Hematopoietic multipotent progenitor cell (in vitro differentiated cells): ENCODE measurements at regions not wholly inside any gene's neighbourhood (a gene's known extent, or its start where the extent isn't known, plus 50 kb on each side); places are given as distances from the start of the nearest gene placed in this dataset.
"Not testable (repeated sequence)": the region's sequence is repeated elsewhere in the genome, so short reads cannot be mapped to it uniquely, and the experiment has no call there.

ENCODE experiments used
- DNase-seq, 3 donors: peaks; one replicate each; pipeline ENCODE4 v3.0.0-alpha.2; 2011 to 2015; ENCODE audit warnings: low read depth in 2 of 3, low spot score in 2 of 3

DNA sequence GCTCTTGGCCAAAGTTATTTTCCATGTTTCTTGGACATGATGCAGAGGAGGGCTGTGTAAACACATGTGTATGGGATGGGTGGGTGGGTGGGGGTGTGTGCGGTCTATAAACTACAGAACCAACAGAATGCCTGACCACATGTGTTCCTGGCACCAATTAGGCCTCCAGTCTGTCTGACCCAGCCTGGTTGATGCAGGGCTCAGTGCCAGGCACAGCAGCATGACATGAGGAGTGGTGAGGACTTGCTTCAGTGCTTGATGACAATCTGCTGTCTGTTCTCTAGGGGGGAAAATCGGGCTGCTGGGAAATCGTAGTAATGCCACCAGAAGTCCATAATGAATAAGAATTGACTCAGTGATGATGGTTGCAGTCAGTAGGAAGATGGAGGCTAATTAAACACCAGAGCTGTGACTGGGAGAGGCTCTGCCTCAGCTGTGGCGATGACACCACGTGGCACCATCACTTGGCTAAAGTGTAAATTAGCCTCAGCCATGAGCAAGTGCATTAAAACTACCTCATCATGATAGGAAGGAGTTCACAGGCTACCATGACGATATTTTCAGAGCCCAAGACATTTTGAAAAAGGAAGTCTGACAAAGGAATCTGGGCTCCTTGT is 260.1 kb upstream of the PODXL start:
- DNase-seq: no peak

GRCh38 chr7:131808736-131809135 is 252.3 kb upstream of the PODXL start:
- DNase-seq: no peak

DNA sequence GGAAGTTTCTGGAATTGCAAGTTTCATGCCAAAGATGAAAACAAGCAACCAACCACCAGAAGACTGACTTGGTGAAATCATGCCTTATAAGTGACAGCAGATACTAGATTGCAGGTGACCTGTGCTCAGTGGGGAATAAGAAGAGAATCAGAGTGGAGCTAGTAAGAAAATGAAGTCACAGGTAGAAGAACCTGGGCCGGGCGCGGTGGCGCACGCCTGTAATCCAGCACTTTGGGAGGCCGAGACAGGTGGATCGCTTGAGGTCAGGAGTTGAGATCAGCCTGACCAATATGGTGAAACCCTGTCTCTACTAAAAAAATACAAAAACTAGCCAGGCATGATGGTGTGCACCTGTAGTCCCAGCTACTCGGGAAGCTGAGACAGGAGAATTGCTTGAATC is 251.7 kb upstream of the PODXL start:
- not testable (repeated sequence) for DNase-seq

DNA sequence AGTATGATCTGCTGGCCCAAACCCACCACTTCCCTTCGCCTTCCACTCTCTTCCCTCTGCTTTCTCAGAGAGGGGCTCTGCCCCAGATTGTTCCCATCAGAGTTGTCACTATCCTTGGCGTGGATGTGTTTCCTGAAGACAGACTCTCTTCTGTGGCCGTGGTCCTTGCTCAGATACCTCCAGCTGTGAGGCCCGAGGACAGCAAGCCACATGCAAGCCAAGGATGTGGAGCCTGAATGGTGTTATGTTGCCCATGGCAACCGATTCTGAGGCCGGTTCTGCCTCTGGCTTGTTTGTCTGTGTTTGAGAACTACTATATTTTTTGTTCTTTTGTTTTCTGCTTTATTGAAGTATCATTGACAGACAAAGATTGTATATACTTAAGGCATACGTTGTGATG is 247.4 kb upstream of the PODXL start:
- DNase-seq: no peak

DNA sequence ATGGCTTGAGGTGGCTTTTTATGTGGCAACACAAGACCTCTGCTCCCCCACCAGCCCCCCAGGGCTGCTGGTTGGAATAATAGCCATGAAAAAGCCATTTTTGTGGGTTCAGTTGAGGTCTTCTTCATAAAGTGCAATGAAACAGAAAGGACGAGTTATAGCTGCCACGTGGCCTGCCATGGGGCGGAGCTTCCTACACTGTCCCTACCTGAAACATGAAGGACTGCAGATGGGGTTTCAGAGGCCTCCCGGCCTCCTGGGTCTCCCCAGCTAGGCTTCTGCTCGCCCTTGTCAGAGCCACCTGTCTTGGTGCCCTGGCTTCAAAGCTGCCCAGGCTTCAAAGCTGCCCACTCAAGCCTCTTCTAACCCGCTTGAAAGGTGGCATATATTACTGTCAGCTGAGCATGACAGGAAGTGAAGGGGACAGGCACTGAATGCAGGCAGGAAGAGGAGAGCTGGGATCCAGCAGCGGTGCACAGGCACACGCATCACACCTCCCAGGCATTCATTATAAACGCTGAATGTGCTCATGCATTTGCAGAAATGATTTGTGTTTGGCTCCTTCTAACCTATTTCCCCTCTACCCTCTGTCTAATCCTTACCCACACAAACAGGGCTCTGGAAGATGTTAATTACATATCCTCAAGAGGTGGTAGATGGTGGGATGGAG is 245.9 kb upstream of the PODXL start:
- DNase-seq: no peak

GRCh38 chr7:131800531-131800930 is 244.1 kb upstream of the PODXL start:
- DNase-seq: no peak

- no peak for DNase-seq
These were observed 243.6 kb upstream of the PODXL start for GRCh38 chr7:131800008-131800407.

DNA sequence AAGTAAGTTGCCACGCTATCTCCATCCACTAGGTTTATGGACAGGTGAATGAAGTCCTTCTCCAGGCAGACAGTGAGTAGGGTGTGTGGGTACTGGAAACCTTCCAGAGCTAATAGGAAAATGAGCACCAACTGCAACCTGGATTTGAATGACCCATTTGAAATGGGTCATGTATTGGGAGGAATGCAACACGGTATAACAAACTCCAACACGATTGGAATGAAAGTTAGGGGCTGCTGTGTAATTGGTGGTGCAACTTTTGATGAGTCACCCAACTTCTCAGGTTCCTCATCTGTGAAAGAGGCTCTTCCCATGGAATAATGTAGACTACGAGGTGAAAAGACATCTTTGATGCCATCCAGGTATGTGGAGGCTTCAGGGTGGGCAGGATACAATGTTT is 241.4 kb upstream of the PODXL start:
- DNase-seq: no peak

- DNase-seq: no peak
These were observed 239.0 kb upstream of the PODXL start for GRCh38 chr7:131795400-131795799.

GRCh38 chr7:131792311-131792710 is 235.9 kb upstream of the PODXL start:
- DNase-seq: no peak

GRCh38 chr7:131787101-131787500 is 230.7 kb upstream of the PODXL start:
- no peak for DNase-seq

DNA sequence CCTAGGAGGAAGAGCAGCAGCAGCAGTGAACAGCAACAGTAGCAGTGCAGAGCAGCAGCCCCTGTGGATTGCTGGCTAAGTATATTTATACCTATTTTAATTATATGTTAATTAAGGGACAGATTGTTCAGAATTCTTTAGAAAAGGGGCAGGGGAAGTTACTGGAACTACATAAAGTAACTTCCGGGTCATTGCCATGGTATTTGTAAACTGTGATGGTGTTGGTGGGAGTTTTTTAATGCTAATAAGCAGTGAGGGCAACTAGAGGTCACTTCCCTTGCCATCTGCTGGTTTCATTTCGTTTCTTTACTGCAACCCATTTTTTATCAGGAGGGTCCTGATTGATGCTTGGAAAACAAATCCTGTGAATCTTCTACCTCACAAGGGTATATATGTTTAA is 229.8 kb upstream of the PODXL start:
- DNase-seq: no peak

GRCh38 chr7:131778601-131779000 is 222.2 kb upstream of the PODXL start:
- DNase-seq: no peak

- DNase-seq: no peak
These were observed 218.2 kb upstream of the PODXL start for GRCh38 chr7:131774419-131775220.

DNA sequence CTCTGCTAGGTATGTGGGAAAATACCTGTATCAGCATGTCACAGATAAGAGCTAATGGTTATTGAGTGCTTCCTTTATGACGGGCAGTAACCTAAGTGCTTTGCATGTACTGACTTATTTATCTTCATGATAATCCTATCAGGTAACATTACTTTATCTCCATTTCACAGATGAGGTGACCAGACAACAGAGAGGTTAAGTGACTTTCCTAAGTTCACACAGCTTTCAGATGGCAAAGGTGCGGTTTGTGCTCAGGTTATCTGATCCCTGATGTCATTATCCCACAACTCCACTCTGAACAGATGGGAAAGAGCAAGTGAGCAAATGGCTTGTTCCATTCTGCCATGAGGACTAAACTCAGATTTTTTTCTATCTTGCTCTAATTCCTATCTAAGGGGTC is 217.0 kb upstream of the PODXL start:
- no peak for DNase-seq

DNA sequence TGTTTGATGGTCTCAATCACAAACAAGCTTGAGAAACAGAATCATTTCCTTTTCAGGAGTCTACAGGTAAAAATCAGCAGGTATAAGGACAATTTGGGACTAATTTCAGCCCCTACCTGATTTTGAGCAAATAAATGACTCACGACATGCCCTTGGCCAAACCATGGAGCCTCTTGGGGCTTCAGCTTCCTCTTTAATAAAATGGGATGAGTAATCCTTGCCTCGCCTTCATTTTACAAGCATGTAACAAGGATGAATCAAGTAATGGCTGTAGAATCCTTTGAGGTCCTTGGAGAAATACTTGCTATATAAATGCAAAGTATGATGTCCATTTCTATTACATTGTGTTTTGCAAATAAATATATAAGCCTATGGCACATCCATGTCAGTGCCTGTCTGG is 212.8 kb upstream of the PODXL start:
- DNase-seq: no peak

- DNase-seq: no peak
These were observed 211.2 kb upstream of the PODXL start for GRCh38 chr7:131767591-131767990.

DNA sequence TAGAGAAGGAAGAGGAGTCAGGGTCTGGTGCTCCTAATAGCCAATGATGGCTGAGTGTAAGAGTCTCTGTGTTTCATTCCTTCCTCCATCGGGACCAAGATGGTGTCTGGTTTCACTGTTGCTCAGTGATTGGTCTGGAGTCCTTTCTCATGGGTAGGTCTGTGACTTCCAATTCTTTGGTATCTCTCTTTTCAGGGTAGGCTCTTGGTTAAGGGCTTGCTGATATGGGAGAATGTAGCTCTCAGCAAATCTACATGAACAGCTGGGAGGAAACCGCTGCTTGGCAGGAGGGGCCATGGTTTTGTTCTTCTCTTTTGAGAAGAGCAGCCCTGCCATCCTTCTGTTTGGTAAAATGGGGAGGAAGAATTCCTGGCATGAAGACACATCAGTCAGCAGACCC is 209.1 kb upstream of the PODXL start:
- DNase-seq: no peak

DNA sequence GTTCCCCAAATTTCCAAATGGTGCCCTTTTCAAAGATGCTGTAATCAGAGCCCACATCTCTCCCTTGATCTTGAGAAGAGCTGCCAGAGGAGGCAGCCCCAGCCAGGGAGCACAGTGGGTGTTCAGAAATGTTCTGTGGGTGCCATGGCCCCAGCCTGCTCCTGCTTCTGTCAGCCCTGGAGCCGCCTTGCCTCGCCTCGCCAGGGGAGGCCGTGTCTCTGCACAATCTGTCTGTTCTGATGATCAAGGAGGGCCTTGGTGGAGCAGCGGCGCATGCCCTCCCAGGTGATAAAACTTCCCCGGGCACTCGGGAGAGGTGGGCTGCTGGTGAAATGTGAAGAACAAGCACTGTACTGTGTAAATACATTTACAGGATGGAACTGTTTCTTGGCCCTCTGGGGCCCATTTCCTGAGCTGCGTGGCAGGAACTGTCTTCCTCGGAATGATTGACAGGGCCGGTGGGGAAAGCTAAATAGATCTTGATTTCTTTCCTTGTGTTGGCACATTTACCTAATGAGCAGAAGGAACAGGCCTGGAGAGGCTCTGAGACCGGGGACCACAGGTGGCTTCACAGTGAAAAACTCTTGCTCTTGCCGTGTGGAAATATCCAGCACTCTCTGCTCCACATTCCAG is 207.8 kb upstream of the PODXL start:
- no peak for DNase-seq

DNA sequence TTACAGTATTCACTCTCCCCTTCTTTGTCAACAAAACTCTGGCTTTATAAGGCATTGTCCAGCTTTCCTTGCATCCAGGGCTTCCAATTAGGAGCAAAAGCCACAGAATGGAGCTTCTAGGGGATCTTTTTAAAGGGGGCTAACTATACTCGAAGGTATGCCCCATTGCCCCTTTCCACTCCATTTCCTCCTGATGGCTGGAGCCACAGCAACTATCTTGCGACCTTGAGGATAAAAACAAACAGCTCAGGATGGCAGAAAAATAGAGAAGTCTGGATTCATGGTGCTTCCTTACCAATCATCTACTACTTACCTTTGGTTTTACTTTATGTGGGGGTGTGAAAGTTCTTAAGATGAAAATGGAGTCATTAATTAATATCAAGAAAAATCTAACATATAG is 206.3 kb upstream of the PODXL start:
- no peak for DNase-seq

- DNase-seq: not testable (repeated sequence)
These were observed 199.4 kb upstream of the PODXL start for GRCh38 chr7:131755801-131756200.
